Tongue (tissue), 1 donor: ENCODE measurements at regions not wholly inside any gene's neighbourhood (a gene's known extent, or its start where the extent isn't known, plus 50 kb on each side); places are given as distances from the start of the nearest gene placed in this dataset.

Experiments used
- DNase-seq: peaks from one replicate; pipeline ENCODE4 v3.0.0-alpha.2; 2015

DNA sequence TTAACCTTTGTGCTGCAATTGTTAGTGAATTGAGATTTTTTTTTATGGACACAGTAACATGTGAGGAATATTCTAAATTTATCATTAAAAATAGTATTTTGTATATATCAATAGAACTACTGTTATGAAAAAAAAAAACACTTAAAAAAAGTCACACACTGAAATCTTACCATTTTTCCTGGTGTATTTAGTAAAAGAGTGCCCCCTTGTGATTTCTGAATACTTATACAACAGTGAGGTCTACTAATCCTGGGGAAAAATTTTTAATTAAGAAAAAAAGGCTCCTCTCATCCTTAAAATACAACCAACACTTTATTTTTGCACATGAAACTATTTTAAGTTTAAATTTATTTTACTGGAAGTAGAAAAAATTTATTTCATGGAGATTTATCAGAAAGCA is 56.4 kb upstream of the SPOCK3 start:
- peak; percentile 16 for DNase-seq

DNA sequence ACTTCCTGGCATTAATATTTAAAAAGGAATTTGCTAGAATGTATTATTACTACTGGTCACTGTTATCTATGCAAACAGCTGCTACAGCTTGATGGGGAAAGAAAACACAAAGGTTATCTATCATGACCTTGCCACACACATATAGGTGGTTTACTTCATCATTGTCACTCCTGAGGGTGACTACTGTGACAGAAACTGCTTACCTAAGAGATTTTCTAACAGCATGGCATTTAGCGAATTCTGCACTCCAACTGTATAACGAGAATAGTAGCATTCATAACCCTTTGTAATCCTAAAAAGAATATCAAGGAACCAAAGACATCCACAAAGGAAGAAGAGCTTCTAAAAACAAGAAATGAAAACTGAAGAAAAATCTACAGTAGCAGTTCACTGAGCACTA is 74.6 kb upstream of the SPOCK3 start:
- no peak for DNase-seq

DNA sequence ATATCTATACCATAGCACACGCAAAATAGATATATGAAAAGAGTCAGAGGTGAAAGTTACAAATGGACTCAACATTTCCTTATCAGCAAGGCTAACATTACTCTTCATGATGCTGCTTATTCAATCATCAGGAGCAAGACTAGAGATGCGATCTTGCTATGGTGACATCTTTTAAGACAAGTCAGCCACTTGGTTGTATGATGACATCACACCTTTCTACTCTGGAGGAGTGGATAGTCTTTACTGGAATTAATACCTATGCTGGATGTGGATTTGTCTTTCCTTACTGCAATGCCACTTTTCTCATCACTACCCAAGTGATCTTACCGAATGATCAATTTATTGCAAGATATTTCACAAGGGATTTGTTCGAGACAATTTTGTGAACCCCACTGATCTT is 87.0 kb upstream of the SPOCK3 start:
- no peak for DNase-seq

DNA sequence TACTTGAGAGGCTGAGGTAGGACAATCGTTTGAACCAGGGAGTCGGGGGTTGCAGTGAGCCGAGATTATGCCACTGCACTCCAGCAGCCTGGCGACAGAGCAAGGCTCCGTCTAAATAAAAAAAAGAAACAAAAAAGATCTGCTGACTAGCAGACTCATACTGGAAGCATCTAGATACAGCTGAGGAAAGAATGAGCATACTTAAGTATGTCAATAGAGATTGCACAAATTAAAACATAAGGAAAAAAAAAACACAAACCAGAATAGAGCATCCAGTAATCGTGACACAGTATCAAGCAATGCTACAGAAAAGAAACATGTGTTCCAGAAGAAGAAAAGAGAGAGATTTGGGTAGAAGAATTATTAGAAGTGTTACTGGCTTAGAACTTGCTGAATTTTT is 105.5 kb upstream of the SPOCK3 start:
- DNase-seq: no peak

DNA sequence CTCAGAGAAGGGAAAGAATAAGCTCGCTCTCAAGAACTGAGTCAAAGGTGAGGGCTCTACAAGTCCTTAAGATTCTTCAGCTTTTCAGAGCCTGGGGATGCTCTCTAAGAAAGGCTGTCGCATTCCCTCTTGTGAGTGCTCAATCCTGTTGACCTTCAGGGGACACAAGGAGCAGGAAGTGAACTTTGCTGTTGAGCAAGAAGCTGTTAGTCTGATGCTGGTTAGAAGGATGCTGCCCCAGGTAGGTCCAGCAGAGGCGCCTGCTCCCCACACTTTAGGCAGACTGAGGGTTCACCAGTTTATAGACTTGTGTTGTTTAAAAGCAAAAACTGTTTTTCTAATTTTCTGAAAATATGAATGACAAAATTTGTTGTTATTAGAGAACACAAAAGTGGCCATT is 125.4 kb upstream of the SPOCK3 start:
- no peak for DNase-seq

- no peak for DNase-seq
These were observed 145.0 kb upstream of the SPOCK3 start for GRCh38 chr4:167379076-167379835.

DNA sequence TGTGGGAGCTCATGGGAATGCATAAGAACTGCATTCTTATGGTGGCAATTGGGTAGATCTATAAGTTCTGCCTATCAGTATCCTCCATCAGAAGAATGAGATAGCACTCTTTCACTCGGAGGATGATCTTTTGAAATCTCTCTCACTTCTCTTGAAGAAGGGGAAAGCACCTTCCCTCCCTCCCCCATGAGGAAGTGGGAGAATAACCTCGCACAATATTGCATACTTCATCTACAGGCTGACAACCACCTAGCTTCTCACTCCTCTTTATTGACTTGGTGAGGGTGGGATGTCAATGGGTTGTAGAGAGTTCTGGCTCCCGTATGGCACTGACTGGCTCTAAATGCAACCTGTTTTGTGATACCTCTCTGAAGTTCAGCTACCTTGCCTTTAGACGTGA is 146.7 kb upstream of the SPOCK3 start:
- DNase-seq: no peak

GRCh38 chr4:167383291-167383690 is 149.0 kb upstream of the SPOCK3 start:
- no peak for DNase-seq

GRCh38 chr4:167397586-167397985 is 163.3 kb upstream of the SPOCK3 start:
- DNase-seq: no peak

DNA sequence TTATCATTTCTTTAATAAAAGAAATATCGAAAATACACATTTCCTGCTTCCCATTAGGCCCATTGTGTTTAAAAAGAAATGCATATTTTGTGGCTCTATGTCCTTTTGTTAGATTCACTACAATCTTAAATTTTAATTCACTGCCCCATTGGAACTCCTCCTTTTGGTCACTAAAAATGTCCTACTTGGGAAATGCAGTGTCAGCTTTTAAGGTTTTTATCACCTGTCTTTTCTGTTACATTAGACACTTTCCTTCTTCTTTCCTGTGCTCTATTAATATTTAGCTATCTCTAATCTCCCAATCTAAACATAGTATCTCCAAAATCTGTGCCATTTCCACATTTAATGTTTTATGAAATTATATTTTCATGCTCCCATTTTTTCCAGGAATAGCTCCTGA is 164.9 kb upstream of the SPOCK3 start:
- DNase-seq: no peak

DNA sequence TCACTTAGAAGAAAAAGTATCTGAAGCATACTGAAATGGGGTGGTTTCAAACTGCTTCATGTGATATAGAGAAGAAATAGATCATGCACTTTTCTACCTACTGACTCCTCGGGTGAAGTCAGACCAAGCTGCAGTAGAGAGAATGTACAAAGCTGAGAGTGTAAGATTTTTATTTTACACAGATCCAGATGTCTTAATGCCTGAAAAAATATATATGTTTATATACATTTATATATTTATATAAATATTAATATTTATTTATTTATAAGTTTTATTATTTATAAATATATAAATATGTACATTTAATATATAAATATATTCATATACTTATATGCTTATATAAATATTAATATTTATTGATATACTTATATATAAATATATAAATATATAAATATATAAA is 171.9 kb upstream of the SPOCK3 start:
- no peak for DNase-seq

DNA sequence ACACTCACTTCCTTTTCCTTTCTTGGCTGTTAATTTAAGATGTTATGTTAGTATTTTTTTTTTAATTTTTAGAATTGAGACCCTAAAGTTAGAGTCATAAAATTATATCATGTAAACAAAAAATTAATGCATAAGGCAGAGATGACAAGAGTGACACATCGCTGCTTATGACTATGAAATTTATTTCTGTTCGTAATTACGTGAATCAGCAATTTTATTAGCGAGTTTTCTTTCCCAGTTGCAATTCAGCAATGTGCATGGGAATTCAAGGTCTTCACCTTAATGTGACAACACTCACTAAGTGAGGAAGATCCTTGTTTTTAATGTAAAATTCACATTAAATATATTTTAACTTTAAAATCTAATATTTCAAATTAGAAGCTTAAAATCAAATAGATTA is 181.2 kb upstream of the SPOCK3 start:
- no peak for DNase-seq

DNA sequence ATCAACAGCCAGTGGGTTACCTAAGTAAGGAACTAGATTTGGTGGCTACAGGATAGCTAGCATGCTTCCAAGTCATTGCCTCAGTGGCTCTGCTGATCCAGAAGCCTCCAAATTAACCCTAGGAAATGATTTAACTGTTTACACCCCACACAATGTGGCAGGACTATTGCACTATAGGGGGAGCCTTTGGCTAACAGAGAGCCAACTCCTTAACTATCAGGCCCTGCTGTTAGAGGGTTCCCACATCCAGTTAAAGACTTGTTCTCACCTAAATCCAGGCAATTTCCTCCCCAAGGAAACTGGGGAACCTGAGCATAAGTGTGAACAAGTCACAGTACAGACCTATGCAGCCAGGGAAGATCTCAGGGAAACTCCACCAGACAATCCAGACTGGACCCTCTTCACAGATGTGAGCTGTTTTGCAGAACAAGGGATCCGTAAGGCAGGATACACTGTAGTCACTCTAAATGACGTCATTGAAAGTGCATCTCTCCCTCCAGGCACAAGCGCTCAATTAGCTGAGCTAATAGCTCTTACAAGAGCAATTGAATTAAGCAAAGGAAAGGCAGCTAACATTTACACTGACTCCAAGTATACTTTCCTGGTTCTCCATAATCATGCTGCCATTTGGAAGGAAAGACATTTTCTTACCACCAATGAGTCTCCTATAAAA is 185.3 kb upstream of the SPOCK3 start:
- DNase-seq: no peak

DNA sequence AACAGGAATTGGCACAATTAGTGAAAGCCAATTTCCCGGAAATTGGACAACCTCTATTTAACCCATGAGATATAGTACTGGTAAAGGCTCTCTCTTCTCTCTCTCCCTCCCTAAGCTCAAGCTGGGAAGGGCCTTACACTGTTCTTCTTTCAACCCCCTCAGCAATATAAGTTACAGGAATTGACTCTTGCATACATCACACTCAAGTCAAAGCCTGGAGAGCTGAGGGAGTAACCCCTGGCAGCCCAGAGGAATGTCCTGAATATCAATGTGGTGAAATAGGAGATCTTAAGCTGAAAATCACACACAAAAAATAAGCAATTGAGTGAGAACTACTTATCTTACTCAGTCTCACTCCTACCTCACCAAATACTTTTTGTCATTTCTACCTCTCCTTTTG is 186.9 kb upstream of the SPOCK3 start:
- no peak for DNase-seq

DNA sequence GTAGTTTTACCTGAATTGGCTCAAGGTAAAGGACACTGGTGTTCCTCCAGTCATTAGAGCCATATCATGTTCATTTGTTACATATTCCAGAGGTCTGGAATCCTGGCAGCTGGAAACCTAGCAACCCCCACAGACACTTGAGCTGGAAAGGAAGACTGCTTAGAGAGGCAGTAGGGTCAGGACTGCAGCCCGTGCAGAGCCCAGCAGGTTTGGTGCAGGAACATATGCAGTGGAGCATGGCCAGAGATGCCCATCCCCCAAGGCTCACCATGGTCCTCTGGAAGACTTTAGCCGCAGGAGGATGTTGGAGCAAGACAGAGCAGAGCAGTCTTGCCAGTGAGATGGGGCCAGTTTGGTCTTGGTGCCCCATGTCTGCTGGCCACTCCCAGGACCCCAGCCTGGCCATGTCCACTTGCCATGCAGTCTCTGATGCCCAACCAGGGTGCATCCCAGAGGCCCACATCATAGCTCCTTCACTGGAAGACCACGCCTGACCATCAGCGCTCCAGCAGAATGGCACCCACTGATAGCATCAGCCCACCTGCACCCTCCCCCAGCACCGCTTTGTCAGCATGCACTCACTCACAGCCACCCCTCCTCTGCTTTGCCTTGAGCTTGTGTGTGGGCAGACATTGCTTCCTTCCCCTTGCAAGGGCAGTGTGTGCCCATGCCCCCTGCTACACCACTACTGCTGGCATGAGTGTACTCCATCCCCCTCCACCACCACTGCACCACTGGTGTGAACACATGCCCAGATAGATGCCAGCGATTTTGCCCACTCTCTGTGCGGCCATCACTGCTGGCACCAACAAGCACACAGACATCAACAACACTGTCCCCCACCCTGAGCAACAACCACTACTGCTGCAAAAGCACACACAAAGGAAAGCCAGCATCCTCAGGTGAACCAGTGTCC is 190.3 kb upstream of the SPOCK3 start:
- no peak for DNase-seq

GRCh38 chr4:167428156-167428555 is 193.9 kb upstream of the SPOCK3 start:
- peak; percentile 3 for DNase-seq

GRCh38 chr4:167431371-167431770 is 197.1 kb upstream of the SPOCK3 start:
- no peak for DNase-seq

DNA sequence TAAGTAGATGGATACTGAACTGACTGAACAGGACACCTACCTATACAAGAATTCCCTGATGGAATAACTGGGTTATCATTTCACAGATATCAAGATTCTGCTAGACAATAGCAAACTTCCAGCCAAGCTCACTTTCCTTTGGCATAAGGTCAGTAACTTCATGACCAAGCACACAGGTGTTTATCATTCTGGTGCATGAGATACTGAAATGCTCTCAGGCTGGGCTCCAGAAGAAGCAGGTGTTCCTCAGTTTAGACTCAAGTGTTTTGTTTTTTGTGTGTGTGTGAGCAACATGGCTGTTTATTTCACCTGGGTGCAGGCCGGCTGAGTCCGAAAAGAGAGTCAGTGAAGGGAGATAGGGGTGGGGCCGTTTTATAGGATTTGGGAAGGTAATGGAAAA is 201.5 kb upstream of the SPOCK3 start:
- DNase-seq: no peak

- no peak for DNase-seq
These were observed 209.5 kb upstream of the SPOCK3 start for GRCh38 chr4:167443841-167444240.

DNA sequence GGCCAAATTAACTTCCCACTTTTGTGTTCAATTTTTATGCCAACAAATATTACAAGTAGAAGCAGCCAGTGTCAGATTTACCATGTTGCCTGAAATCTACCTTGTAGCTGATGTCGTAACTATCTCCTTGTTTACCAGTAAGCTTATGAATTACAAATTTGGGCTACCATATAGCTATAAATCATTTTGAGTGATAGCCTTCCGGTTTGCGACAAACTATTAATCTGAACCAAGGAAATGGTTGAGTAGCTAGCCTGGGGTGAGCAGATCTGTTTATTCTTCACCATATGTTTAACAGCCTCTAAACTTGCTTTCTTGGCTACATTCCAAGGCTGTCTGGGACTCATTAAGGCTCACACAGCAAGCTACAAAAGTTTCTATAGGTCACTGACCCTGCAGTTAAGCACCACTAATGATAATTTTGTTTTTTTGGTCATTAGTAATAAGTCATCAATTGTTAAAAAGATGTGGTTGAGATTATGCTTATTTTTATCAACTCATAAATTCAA is 218.7 kb upstream of the SPOCK3 start:
- no peak for DNase-seq

- DNase-seq: no peak
These were observed 222.3 kb upstream of the SPOCK3 start for GRCh38 chr4:167456619-167457018.

GRCh38 chr4:167469436-167469835 is 235.1 kb upstream of the SPOCK3 start:
- DNase-seq: no peak

GRCh38 chr4:167475951-167476350 is 241.7 kb upstream of the SPOCK3 start:
- peak; percentile 3 for DNase-seq
